Lower lobe of right lung (tissue), 2 donors: ENCODE measurements at regions not wholly inside any gene's neighbourhood (a gene's known extent, or its start where the extent isn't known, plus 50 kb on each side); places are given as distances from the start of the nearest gene placed in this dataset.
"Not testable (repeated sequence)": the region's sequence is repeated elsewhere in the genome, so short reads cannot be mapped to it uniquely, and the experiment has no call there.

Experiments
- ATAC-seq, 2 donors: fragments of 200-7000 bp; cut with Tn5 transposase; one replicate each; pipeline ENCODE4 v1.9.1; 2020 to 2022; ENCODE audit warnings: mild to moderate bottlenecking in 2 of 2, moderate library complexity in 2 of 2
- DNase-seq: peaks from one replicate; pipeline ENCODE4 v3.0.0-alpha.2; 2020
- H3K27ac ChIP-seq: fragments of 200-600 bp; one replicate; pipeline ENCODE4 v1.8.0; 2022
- H3K27me3 ChIP-seq: fragments of 200-600 bp; one replicate; pipeline ENCODE4 v1.8.0; 2022; ENCODE audit warnings: low read depth
- H3K36me3 ChIP-seq: fragments of 200-600 bp; one replicate; pipeline ENCODE4 v1.8.0; 2022; ENCODE audit warnings: mild to moderate bottlenecking
- H3K4me1 ChIP-seq: fragments of 200-600 bp; one replicate; pipeline ENCODE4 v1.8.0; 2022
- H3K4me3 ChIP-seq: fragments of 200-600 bp; one replicate; pipeline ENCODE4 v1.8.0; 2022; ENCODE audit warnings: mild to moderate bottlenecking
- H3K9me3 ChIP-seq: fragments of 200-600 bp; one replicate; pipeline ENCODE4 v1.8.0; 2022
- CTCF ChIP-seq: fragments of 200-600 bp; IDR thresholded peaks from one replicate; pipeline ENCODE4 v1.8.0; 2022; ENCODE audit warnings: antibody characterized with exemption, mild to moderate bottlenecking
- intact Hi-C: fragments of 100-400 bp; cut with DNase I; formaldehyde crosslinking; loops from one replicate; pipeline ENCODE4 v1.11.0; 2022
- donor health status: DM: no; HTN: yes; CAD: no; lungs with severe emphysema.

GRCh38 chr16:66245072-66245471 is 121.4 kb upstream of the CDH5 start:
- Histone ChIP-seq H3K9me3 (no peaks in the 10 kb centered on the region), H3K4me1 (no peaks in the 10 kb centered on the region), H3K36me3 (no peaks in the 10 kb centered on the region), H3K27ac (no peak overlapping the region), H3K4me3 (no peak overlapping the region), H3K27me3 (no peaks in the 10 kb centered on the region)
- TF ChIP-seq CTCF, result no peak
- DNase-seq (no peak), ATAC-seq (no peak)
- intact Hi-C loops, result no loop called here

- ATAC-seq, result no peak
- intact Hi-C loops, result no loop called here
- no peaks in the 10 kb centered on the region for H3K27me3 ChIP-seq
- no peaks in the 10 kb centered on the region for H3K4me1 ChIP-seq
- no peak overlapping the region for H3K27ac ChIP-seq
- H3K9me3 ChIP-seq, result no peaks in the 10 kb centered on the region
- no peak for DNase-seq
- H3K4me3 ChIP-seq, result no peak overlapping the region
- no peaks in the 10 kb centered on the region for H3K36me3 ChIP-seq
- TF ChIP-seq CTCF, result no peak
Measured at GRCh38 chr16:66242672-66243071, 123.8 kb upstream of the CDH5 start.

- ATAC-seq, result not testable (repeated sequence)
Measured at GRCh38 chr16:66242206-66242605, 124.3 kb upstream of the CDH5 start.

GRCh38 chr16:66240631-66241395 is 125.7 kb upstream of the CDH5 start:
- Histone ChIP-seq H3K4me3 (no peak overlapping the region), H3K27me3 (no peaks in the 10 kb centered on the region), H3K4me1 (no peaks in the 10 kb centered on the region), H3K9me3 (no peaks in the 10 kb centered on the region), H3K27ac (no peak overlapping the region), H3K36me3 (no peaks in the 10 kb centered on the region)
- ATAC-seq, result no peak
- intact Hi-C loops, result no loop called here
- DNase-seq, result no peak
- no peak for TF ChIP-seq CTCF

More at GRCh38 chr16:66242206-66242605, 124.3 kb upstream of the CDH5 start:
- H3K4me1 ChIP-seq, H3K27me3 ChIP-seq, intact Hi-C loops, H3K9me3 ChIP-seq, H3K4me3 ChIP-seq, H3K36me3 ChIP-seq, DNase-seq, H3K27ac ChIP-seq: not testable (repeated sequence)

- no peak for TF ChIP-seq CTCF
- Histone ChIP-seq H3K27me3 (no peaks in the 10 kb centered on the region), H3K4me3 (no peak overlapping the region), H3K27ac (no peak overlapping the region), H3K9me3 (no peaks in the 10 kb centered on the region), H3K36me3 (no peaks in the 10 kb centered on the region), H3K4me1 (no peaks in the 10 kb centered on the region)
- no peak for DNase-seq
- intact Hi-C loops, result no loop called here
- ATAC-seq, result no peak
Measured at GRCh38 chr16:66240088-66240487, 126.4 kb upstream of the CDH5 start.

- H3K27me3 ChIP-seq, result no peaks in the 10 kb centered on the region
- DNase-seq, result no peak
- ATAC-seq, result no peak
- no peak overlapping the region for H3K4me3 ChIP-seq
- H3K27ac ChIP-seq, result no peak overlapping the region
- H3K9me3 ChIP-seq, result no peaks in the 10 kb centered on the region
- TF ChIP-seq CTCF, result no peak
- intact Hi-C loops, result no loop called here
- no peaks in the 10 kb centered on the region for H3K4me1 ChIP-seq
- no peaks in the 10 kb centered on the region for H3K36me3 ChIP-seq
Measured at GRCh38 chr16:66238696-66239095, 127.8 kb upstream of the CDH5 start.
